Hepatocyte (in vitro differentiated cells): ENCODE measurements at regions not wholly inside any gene's neighbourhood (a gene's known extent, or its start where the extent isn't known, plus 50 kb on each side); places are given as distances from the start of the nearest gene placed in this dataset.

Experiments used
- DNase-seq: peaks from one replicate; pipeline ENCODE4 v3.0.0-alpha.2; 2016; ENCODE audit warnings: low spot score
- H2AFZ ChIP-seq: fragments of 200-600 bp; sonication (generic); 2 replicates; pipeline ENCODE4 v1.6.0; 2016; ENCODE audit warnings: antibody characterized with exemption, mild to moderate bottlenecking
- H3K27ac ChIP-seq: fragments of 200-600 bp; sonication (generic); 2 replicates; pipeline ENCODE4 v1.5.1; 2016; ENCODE audit warnings: mild to moderate bottlenecking
- H3K27me3 ChIP-seq: fragments of 200-600 bp; sonication (generic); 2 replicates; pipeline ENCODE4 v1.6.1; 2016
- H3K36me3 ChIP-seq: fragments of 200-600 bp; sonication (generic); replicated peaks from 2 replicates; pipeline ENCODE4 v1.5.1; 2016; ENCODE audit warnings: low read depth; ENCODE audit not compliant: insufficient read depth
- H3K4me1 ChIP-seq: fragments of 200-600 bp; sonication (generic); 2 replicates; pipeline ENCODE4 v1.5.1; 2016; ENCODE audit warnings: mild to moderate bottlenecking, moderate library complexity; ENCODE audit not compliant: insufficient read depth
- H3K4me2 ChIP-seq: fragments of 200-600 bp; sonication (generic); 2 replicates; pipeline ENCODE4 v1.6.0; 2016
- H3K4me3 ChIP-seq: fragments of 200-600 bp; sonication (generic); 2 replicates; pipeline ENCODE4 v1.5.1; 2016; ENCODE audit warnings: mild to moderate bottlenecking
- H3K79me2 ChIP-seq: fragments of 200-600 bp; sonication (generic); 2 replicates; pipeline ENCODE4 v1.6.0; 2017; ENCODE audit warnings: mild to moderate bottlenecking
- H3K9me2 ChIP-seq: fragments of 200-600 bp; sonication (generic); replicated peaks from 2 replicates; pipeline ENCODE4 v1.6.0; 2017; ENCODE audit warnings: mild to moderate bottlenecking; ENCODE audit not compliant: insufficient read depth
- H3K9me3 ChIP-seq: fragments of 200-600 bp; sonication (generic); 2 replicates; pipeline ENCODE4 v1.5.1; 2016; ENCODE audit warnings: low read depth, mild to moderate bottlenecking
- H4K20me1 ChIP-seq: fragments of 200-600 bp; sonication (generic); 2 replicates; pipeline ENCODE4 v1.6.0; 2016; ENCODE audit warnings: mild to moderate bottlenecking; ENCODE audit not compliant: insufficient read depth, poor library complexity, severe bottlenecking
- EZH2 ChIP-seq: fragments of 200-600 bp; sonication (generic); IDR thresholded peaks from 2 replicates; pipeline ENCODE4 v1.6.1; 2016; ENCODE audit warnings: antibody characterized with exemption, mild to moderate bottlenecking, borderline replicate concordance
- EZH2phosphoT487 ChIP-seq: fragments of 200-600 bp; sonication (generic); IDR thresholded peaks from one replicate; pipeline ENCODE4 v1.6.1; 2018; ENCODE audit warnings: antibody characterized with exemption, mild to moderate bottlenecking, low read depth, moderate library complexity; ENCODE audit not compliant: unreplicated experiment, severe bottlenecking
- WGBS: methylation state at CpG from one replicate; pipeline ENCODE4 v1.1.6; 2016; ENCODE audit warnings: low lambda C conversion rate; ENCODE audit errors: missing lambda C conversion rate; 5-methylcytosine and 5-hydroxymethylcytosine counted together
- TF ChIP-seq, protein P1 (sequence below): fragments of 200-600 bp; sonication (generic); IDR thresholded peaks from 2 replicates; pipeline ENCODE4 v1.5.1; 2016; ENCODE audit warnings: antibody characterized with exemption, mild to moderate bottlenecking; ENCODE audit not compliant: poor library complexity

DNA sequence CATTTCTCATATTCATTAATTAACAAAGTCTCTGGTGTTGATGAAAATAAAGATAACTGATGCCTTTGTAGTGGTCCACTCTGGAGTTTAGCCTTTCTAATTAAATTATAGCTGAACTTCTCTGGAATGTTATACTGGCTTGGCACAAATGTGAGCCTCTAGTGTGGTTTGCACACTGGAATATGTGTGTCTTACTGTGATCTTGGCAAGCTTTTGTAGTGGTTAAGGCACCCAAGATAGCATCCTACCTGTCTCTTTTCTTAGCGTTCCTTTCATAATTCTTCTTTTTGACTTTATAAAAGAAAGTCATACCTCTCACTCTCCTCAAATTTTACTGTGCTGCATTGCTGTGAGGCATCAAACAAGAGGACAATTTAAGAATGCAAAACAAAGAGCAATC, 107.4 kb downstream of the UTRN start:
- Histone ChIP-seq H3K27me3 (no peaks in the 10 kb centered on the region), H3K9me2 (no peaks in the 10 kb centered on the region)
- WGBS = 87% methylated on average over 1 of the region's 1 CpG

DNA sequence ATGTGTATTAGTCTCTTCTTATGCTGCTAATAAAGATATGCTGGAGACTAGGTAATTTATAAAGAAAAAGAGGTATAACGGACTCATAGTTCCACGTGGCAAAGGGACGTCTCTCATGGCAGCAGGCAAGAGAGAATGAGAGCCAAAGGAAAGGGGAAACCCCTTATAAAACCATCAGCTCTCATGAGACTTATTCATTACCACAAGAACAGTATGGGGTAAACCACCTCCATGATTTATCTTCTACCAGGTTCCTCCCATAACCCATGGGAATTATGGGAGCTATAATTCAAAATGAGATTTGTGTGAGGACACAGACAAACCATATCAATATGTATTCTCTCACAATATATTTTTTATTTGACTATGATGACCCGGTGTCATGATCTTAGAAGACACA, 109.1 kb downstream of the UTRN start:
- Histone ChIP-seq H3K4me2 (no peak overlapping the region), H3K9me2 (no peaks in the 10 kb centered on the region), H3K4me3 (no peak overlapping the region), H4K20me1 (no peaks in the 10 kb centered on the region), H3K27ac (no peak overlapping the region), H3K36me3 (no peaks in the 10 kb centered on the region), H3K27me3 (no peaks in the 10 kb centered on the region), H2AFZ (no peak overlapping the region), H3K4me1 (no peaks in the 10 kb centered on the region), H3K9me3 (no peaks in the 10 kb centered on the region), H3K79me2 (peaks cover 42% of the 10 kb centered on the region)
- WGBS = 95% methylated on average over 4 of the region's 4 CpGs
- TF ChIP-seq EZH2 (no peak), EZH2phosphoT487 (no peak)
- TF ChIP-seq, protein P1, sequence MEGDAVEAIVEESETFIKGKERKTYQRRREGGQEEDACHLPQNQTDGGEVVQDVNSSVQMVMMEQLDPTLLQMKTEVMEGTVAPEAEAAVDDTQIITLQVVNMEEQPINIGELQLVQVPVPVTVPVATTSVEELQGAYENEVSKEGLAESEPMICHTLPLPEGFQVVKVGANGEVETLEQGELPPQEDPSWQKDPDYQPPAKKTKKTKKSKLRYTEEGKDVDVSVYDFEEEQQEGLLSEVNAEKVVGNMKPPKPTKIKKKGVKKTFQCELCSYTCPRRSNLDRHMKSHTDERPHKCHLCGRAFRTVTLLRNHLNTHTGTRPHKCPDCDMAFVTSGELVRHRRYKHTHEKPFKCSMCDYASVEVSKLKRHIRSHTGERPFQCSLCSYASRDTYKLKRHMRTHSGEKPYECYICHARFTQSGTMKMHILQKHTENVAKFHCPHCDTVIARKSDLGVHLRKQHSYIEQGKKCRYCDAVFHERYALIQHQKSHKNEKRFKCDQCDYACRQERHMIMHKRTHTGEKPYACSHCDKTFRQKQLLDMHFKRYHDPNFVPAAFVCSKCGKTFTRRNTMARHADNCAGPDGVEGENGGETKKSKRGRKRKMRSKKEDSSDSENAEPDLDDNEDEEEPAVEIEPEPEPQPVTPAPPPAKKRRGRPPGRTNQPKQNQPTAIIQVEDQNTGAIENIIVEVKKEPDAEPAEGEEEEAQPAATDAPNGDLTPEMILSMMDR = no peak
- no peak for DNase-seq

More for the DNA sequence above, 107.4 kb downstream of the UTRN start:
- no peak for TF ChIP-seq EZH2phosphoT487
- TF ChIP-seq EZH2 = no peak
- TF ChIP-seq, protein P1 = no peak
- Histone ChIP-seq H3K79me2 (peaks cover 44% of the 10 kb centered on the region), H4K20me1 (no peaks in the 10 kb centered on the region), H3K4me2 (no peak overlapping the region), H3K27ac (no peak overlapping the region), H3K9me3 (no peaks in the 10 kb centered on the region), H3K36me3 (no peaks in the 10 kb centered on the region), H3K4me3 (no peak overlapping the region), H2AFZ (no peak overlapping the region), H3K4me1 (no peaks in the 10 kb centered on the region)
- no peak for DNase-seq

GRCh38 chr6:144395014-144395413, 109.9 kb downstream of the UTRN start:
- Histone ChIP-seq H3K79me2 (peaks cover 48% of the 10 kb centered on the region), H3K4me3 (no peak overlapping the region), H2AFZ (no peak overlapping the region), H3K4me2 (no peak overlapping the region), H3K9me3 (no peaks in the 10 kb centered on the region), H3K4me1 (peaks cover 6% of the 10 kb centered on the region), H3K27ac (no peak overlapping the region), H3K36me3 (no peaks in the 10 kb centered on the region), H3K9me2 (no peaks in the 10 kb centered on the region), H3K27me3 (no peaks in the 10 kb centered on the region), H4K20me1 (no peaks in the 10 kb centered on the region)
- TF ChIP-seq EZH2 = no peak
- TF ChIP-seq, protein P1 = no peak
- TF ChIP-seq EZH2phosphoT487 = no peak
- no peak for DNase-seq

- H3K79me2 ChIP-seq = peaks cover 54% of the 10 kb centered on the region
- H3K4me2 ChIP-seq = no peak overlapping the region
- no peaks in the 10 kb centered on the region for H3K27me3 ChIP-seq
- H3K9me2 ChIP-seq = no peaks in the 10 kb centered on the region
- peaks cover 6% of the 10 kb centered on the region for H3K4me1 ChIP-seq
- no peak for DNase-seq
- H2AFZ ChIP-seq = no peak overlapping the region
- no peak for TF ChIP-seq EZH2
- TF ChIP-seq EZH2phosphoT487 = no peak
- TF ChIP-seq, protein P1 = no peak
- H3K4me3 ChIP-seq = no peak overlapping the region
- H4K20me1 ChIP-seq = no peaks in the 10 kb centered on the region
- 97% methylated on average over 1 of the region's 1 CpG for WGBS
- H3K9me3 ChIP-seq = no peaks in the 10 kb centered on the region
- H3K27ac ChIP-seq = no peak overlapping the region
- H3K36me3 ChIP-seq = no peaks in the 10 kb centered on the region
These were observed 110.7 kb downstream of the UTRN start for GRCh38 chr6:144395826-144396225.
